Omental fat pad (tissue), 3 donors: ENCODE measurements at regions not wholly inside any gene's neighbourhood (a gene's known extent, or its start where the extent isn't known, plus 50 kb on each side); places are given as distances from the start of the nearest gene placed in this dataset.

Experiments
- ATAC-seq: fragments of 150-250 bp; one replicate; pipeline ENCODE4 v1.9.1; 2016; ENCODE audit warnings: mild to moderate bottlenecking, moderate library complexity; ENCODE audit not compliant: low FRiP score
- DNase-seq: peaks from one replicate; pipeline ENCODE4 v3.0.0-alpha.2; 2019; ENCODE audit warnings: low spot score
- TF ChIP-seq, protein P1 (sequence below), 3 donors: fragments of 450-650 bp; IDR thresholded peaks; one replicate each; pipeline ENCODE4 v1.5.1; 2016 to 2017; ENCODE audit warnings: antibody characterized with exemption in 3 of 3, mild to moderate bottlenecking in 3 of 3, moderate library complexity in 2 of 3

DNA sequence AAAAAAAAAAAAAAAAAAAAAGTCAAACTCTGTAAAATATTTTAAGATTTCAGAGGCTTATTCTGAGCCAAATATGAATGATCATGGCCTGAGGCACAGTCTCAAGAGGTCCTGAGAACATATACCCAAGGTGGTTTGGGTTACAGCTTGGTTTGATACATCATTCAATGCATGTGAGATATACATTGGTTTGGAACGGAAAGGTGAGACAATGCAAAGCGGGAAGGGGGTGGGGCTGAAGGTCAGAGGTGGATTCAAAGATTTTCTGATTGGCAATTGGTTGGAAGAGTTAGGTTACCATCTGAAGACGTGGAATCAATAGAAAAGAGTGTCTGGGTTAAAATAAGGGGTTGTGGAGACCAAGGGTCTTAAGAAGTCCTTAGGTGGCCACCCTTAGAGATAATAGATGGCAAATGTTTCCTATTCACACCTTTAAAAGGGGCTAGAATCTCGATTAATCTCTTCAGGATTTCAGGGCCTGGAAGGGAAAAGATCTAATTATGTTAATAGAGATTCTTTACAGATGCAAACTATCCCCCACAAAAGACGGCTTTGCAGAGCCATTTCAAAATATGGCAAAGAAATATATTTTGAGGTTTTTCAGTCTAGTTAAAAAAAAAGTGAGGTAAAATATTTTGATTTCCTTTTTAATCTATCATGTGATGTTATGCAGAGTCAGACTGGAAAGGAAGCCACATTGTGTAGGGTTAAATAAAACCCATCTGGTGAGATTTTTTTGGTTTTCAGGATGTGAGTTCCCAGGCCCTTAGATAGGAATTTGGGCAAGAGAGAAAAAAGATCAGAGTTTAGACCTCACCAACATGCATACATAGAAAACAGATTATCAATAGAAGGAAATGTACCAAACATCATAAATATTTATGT lies 173.8 kb upstream of the CNOT2 start:
- DNase-seq (no peak), ATAC-seq (no peak)
- TF ChIP-seq, protein P1, sequence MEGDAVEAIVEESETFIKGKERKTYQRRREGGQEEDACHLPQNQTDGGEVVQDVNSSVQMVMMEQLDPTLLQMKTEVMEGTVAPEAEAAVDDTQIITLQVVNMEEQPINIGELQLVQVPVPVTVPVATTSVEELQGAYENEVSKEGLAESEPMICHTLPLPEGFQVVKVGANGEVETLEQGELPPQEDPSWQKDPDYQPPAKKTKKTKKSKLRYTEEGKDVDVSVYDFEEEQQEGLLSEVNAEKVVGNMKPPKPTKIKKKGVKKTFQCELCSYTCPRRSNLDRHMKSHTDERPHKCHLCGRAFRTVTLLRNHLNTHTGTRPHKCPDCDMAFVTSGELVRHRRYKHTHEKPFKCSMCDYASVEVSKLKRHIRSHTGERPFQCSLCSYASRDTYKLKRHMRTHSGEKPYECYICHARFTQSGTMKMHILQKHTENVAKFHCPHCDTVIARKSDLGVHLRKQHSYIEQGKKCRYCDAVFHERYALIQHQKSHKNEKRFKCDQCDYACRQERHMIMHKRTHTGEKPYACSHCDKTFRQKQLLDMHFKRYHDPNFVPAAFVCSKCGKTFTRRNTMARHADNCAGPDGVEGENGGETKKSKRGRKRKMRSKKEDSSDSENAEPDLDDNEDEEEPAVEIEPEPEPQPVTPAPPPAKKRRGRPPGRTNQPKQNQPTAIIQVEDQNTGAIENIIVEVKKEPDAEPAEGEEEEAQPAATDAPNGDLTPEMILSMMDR (IDR thresholded peaks at IDR 0.05), result no peak

DNA sequence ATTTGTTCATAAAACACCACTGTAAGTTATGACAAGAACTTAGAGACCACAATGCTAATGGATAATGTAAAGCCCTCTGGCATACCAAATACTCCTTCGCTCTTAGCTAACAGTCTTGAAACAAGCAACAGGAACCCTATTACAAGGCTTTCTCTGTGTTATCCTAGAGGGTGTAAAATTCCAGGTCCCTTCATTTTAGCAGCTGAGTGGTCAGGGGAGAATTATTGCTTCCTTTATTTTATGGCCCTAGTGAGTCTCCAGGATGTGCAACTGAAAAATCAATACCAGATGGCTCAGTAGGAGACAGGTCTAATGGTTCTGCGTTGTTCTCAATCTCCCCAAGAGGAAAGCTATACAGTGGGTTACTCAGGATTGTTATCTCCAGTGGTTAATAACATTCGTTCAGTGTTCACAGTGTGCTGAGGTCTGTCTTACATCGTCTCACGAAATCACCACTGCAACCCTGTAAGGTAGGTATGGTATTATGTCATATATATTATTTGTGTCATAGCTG lies 172.7 kb upstream of the CNOT2 start:
- ATAC-seq, result no peak
- TF ChIP-seq, protein P1 (IDR thresholded peaks at IDR 0.05), result no peak

DNA sequence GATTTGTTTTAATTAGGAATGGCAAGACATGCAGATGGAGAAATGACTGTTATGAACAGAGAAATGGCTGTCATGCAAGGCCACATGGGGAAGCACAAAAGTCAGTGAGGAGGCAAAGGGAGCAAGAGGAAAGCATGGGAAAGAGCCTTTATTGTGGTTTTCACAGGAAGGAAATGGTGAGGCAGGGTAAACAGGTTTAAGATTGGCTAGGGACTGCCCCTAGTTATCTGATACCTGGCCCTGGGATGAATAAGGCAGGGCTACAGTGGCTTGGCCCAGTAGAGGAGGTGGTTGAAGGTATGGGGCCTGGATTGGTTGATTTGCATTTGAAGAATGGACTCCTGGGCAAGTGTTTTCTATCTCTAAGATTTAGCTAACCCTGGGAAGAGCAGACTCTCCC lies 168.7 kb upstream of the CNOT2 start:
- TF ChIP-seq, protein P1 (IDR thresholded peaks at IDR 0.05), result no peak
- DNase-seq (no peak), ATAC-seq (no peak)

More for the DNA sequence above, 172.7 kb upstream of the CNOT2 start:
- DNase-seq, result no peak

DNA sequence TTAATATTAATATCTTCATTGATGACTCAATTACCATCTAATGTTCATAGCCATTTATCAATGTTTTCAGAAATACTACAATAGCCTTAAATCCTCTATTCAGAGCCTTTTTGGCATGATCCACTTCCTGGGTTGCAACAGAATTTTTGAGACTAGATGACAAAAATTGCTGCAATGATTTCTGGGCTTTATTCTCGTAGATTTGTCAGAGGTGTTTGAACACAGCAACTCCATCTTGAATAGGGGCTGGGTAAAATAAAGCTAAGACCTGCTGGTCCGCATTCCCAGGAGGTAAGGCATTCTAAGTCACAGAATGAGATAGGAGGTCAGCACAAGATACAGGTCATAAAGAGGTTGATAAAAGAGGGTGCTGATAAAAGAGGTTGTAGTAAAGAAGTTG lies 165.8 kb upstream of the CNOT2 start:
- no peak for DNase-seq
- ATAC-seq, result no peak
- TF ChIP-seq, protein P1 (IDR thresholded peaks at IDR 0.05), result no peak

DNA sequence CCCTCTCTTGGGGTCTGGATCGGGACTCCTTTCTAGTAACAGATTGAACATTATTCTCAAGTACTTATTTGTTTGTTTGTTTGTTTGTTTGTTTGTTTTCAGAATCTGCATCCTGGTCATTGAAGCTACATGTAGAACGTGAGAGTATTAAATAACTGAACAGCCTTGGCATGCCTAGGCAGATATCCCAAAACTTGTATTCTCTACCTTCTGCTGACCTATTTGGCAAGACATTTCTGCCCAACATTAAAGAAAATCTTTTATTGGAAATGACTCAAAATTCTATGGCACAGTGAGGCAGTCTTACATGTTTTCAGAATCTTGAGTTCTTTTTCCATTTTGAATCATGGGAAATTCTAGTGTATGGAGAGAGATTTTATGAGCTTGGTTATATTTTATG lies 165.1 kb upstream of the CNOT2 start:
- DNase-seq (no peak), ATAC-seq (no peak)
- TF ChIP-seq, protein P1 (IDR thresholded peaks at IDR 0.05), result no peak

DNA sequence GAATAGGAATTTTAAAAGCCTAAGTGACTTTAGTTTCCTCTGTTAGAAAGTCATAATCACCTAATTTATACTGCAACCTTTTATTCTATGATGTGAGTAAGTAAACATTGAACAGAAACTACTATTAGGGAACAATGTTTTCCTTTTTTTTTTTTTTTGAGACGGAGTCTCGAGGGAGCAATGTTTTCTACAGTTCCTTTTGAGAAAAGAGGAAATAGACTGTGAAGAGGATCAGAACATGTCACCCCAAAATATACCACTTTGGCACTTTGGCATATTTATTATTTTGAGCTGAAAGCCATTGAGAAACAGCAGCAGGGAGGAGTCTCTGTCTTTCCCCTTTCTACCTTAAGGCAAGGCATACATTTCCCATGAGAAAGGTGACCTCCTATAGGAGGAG lies 162.7 kb upstream of the CNOT2 start:
- TF ChIP-seq, protein P1 (IDR thresholded peaks at IDR 0.05), result no peak
- ATAC-seq, result no peak
- DNase-seq, result no peak
